ENCODE measurements at regions not wholly inside any gene's neighbourhood (a gene's known extent, or its start where the extent isn't known, plus 50 kb on each side); places are given as distances from the start of the nearest gene placed in this dataset.

- no peak for TF ChIP-seq POLR2A (IDR thresholded peaks at IDR 0.05)
- TF ChIP-seq CTCF (IDR thresholded peaks at IDR 0.05): no peak
- no peak for TF ChIP-seq POLR2AphosphoS5 (IDR thresholded peaks at IDR 0.05)
Observed at GRCh38 chr12:89966495-89967240, 258.0 kb upstream of the ATP2B1 start.

All from gastroesophageal sphincter (tissue), 3 donors.